ENCODE measurements at regions not wholly inside any gene's neighbourhood (a gene's known extent, or its start where the extent isn't known, plus 50 kb on each side); places are given as distances from the start of the nearest gene placed in this dataset.

- Mint-ChIP-seq H3K4me1 (ENCODE audit: low read depth, unreplicated experiment) (no peaks in the 10 kb centered on the region), H3K36me3 (ENCODE audit: unreplicated experiment) (no peaks in the 10 kb centered on the region), H3K4me3 (ENCODE audit: unreplicated experiment) (no peak overlapping the region), H3K27me3 (ENCODE audit: unreplicated experiment) (no peaks in the 10 kb centered on the region), H3K27ac (ENCODE audit: unreplicated experiment) (no peak overlapping the region), H3K9me3 (ENCODE audit: unreplicated experiment) (no peaks in the 10 kb centered on the region)
- no peak for DNase-seq
- TF ChIP-seq CTCF (IDR thresholded peaks at IDR 0.05; ENCODE audit: partially characterized antibody, unreplicated experiment): no peak
Observed at GRCh38 chr4:124804584-124804983, 92.1 kb upstream of the ANKRD50 start.

- H3K27me3 Mint-ChIP-seq (ENCODE audit: unreplicated experiment): no peaks in the 10 kb centered on the region
- DNase-seq: no peak
- H3K36me3 Mint-ChIP-seq (ENCODE audit: unreplicated experiment): no peaks in the 10 kb centered on the region
- H3K4me1 Mint-ChIP-seq (ENCODE audit: low read depth, unreplicated experiment): no peaks in the 10 kb centered on the region
- H3K27ac Mint-ChIP-seq (ENCODE audit: unreplicated experiment): no peak overlapping the region
- H3K4me3 Mint-ChIP-seq (ENCODE audit: unreplicated experiment): no peak overlapping the region
- TF ChIP-seq CTCF (IDR thresholded peaks at IDR 0.05; ENCODE audit: partially characterized antibody, unreplicated experiment): no peak
- H3K9me3 Mint-ChIP-seq (ENCODE audit: unreplicated experiment): peaks cover 3% of the 10 kb centered on the region
Observed at GRCh38 chr4:124804041-124804440, 91.5 kb upstream of the ANKRD50 start.

- TF ChIP-seq CTCF (IDR thresholded peaks at IDR 0.05; ENCODE audit: partially characterized antibody, unreplicated experiment): no peak
- Mint-ChIP-seq H3K36me3 (ENCODE audit: unreplicated experiment) (no peaks in the 10 kb centered on the region), H3K27me3 (ENCODE audit: unreplicated experiment) (no peaks in the 10 kb centered on the region), H3K4me3 (ENCODE audit: unreplicated experiment) (no peak overlapping the region), H3K27ac (ENCODE audit: unreplicated experiment) (no peak overlapping the region), H3K4me1 (ENCODE audit: low read depth, unreplicated experiment) (no peaks in the 10 kb centered on the region), H3K9me3 (ENCODE audit: unreplicated experiment) (peaks cover 3% of the 10 kb centered on the region)
- DNase-seq: no peak
Observed at GRCh38 chr4:124803641-124804040, 91.1 kb upstream of the ANKRD50 start.

DNA sequence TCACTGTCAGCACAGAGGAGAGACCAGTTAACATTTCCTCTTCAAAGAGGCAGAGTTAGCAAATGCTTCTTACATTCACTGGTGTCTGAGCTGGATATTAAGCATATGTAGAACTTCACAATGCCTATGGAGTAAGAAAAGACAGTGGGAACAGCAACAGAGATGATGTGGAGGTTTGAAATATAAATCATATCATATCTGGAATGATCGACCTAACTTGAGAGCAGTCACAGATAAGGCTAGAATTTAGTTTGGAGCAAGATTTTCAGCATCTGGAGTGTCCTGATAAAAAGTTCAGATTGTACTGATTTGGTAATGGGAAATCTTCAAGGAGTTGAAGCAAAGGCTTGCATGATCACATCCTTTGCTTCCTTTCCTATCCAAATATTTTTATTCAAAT, 90.5 kb upstream of the ANKRD50 start:
- no peak for TF ChIP-seq CTCF (IDR thresholded peaks at IDR 0.05; ENCODE audit: partially characterized antibody, unreplicated experiment)
- DNase-seq: no peak
- Mint-ChIP-seq H3K27me3 (ENCODE audit: unreplicated experiment) (no peaks in the 10 kb centered on the region), H3K9me3 (ENCODE audit: unreplicated experiment) (peaks cover 3% of the 10 kb centered on the region), H3K27ac (ENCODE audit: unreplicated experiment) (no peak overlapping the region), H3K4me1 (ENCODE audit: low read depth, unreplicated experiment) (no peaks in the 10 kb centered on the region), H3K36me3 (ENCODE audit: unreplicated experiment) (no peaks in the 10 kb centered on the region), H3K4me3 (ENCODE audit: unreplicated experiment) (no peak overlapping the region)

- H3K27me3 Mint-ChIP-seq (ENCODE audit: unreplicated experiment): no peaks in the 10 kb centered on the region
- TF ChIP-seq CTCF (IDR thresholded peaks at IDR 0.05; ENCODE audit: partially characterized antibody, unreplicated experiment): no peak
- no peak overlapping the region for H3K27ac Mint-ChIP-seq (ENCODE audit: unreplicated experiment)
- peaks cover 3% of the 10 kb centered on the region for H3K9me3 Mint-ChIP-seq (ENCODE audit: unreplicated experiment)
- H3K36me3 Mint-ChIP-seq (ENCODE audit: unreplicated experiment): no peaks in the 10 kb centered on the region
- H3K4me1 Mint-ChIP-seq (ENCODE audit: low read depth, unreplicated experiment): no peaks in the 10 kb centered on the region
- H3K4me3 Mint-ChIP-seq (ENCODE audit: unreplicated experiment): no peak overlapping the region
- DNase-seq: no peak
Observed at GRCh38 chr4:124797223-124797622, 84.7 kb upstream of the ANKRD50 start.
